ENCODE measurements at regions not wholly inside any gene's neighbourhood (a gene's known extent, or its start where the extent isn't known, plus 50 kb on each side); places are given as distances from the start of the nearest gene placed in this dataset.

- ChIA-PET CTCF (no interaction called here), POLR2A (no interaction called here)
- Histone ChIP-seq H3K9me3 (ENCODE audit: control insufficient read depth, insufficient read depth, low read length) (peaks cover 5% of the 10 kb centered on the region), H3K27ac (ENCODE audit: low read depth, low read length) (no peak overlapping the region), H3K4me3 (ENCODE audit: low read depth, low read length) (no peak overlapping the region), H3K27me3 (ENCODE audit: control insufficient read depth, insufficient read depth, low read length) (no peaks in the 10 kb centered on the region)
- no peak for DNase-seq (ENCODE audit: low read depth, low spot score)
- no peak for TF ChIP-seq CTCF (IDR thresholded peaks at IDR 0.05; ENCODE audit: low read depth, low read length)
Observed at GRCh38 chr6:5946701-5947100, 60.0 kb downstream of the NRN1 start.

- Histone ChIP-seq H3K27ac (ENCODE audit: low read depth, low read length) (no peak overlapping the region), H3K9me3 (ENCODE audit: control insufficient read depth, insufficient read depth, low read length) (peaks cover 7% of the 10 kb centered on the region), H3K4me3 (ENCODE audit: low read depth, low read length) (no peak overlapping the region), H3K27me3 (ENCODE audit: control insufficient read depth, insufficient read depth, low read length) (no peaks in the 10 kb centered on the region)
- no peak for TF ChIP-seq CTCF (IDR thresholded peaks at IDR 0.05; ENCODE audit: low read depth, low read length)
- ChIA-PET CTCF (no interaction called here), POLR2A (no interaction called here)
- DNase-seq (ENCODE audit: low read depth, low spot score): no peak
Observed at GRCh38 chr6:5946181-5946580, 60.5 kb downstream of the NRN1 start.

GRCh38 chr6:5943591-5943990 is 63.1 kb downstream of the NRN1 start:
- ChIA-PET POLR2A (no interaction called here), CTCF (no interaction called here)
- no peak for TF ChIP-seq CTCF (IDR thresholded peaks at IDR 0.05; ENCODE audit: low read depth, low read length)
- Histone ChIP-seq H3K27me3 (ENCODE audit: control insufficient read depth, insufficient read depth, low read length) (no peaks in the 10 kb centered on the region), H3K27ac (ENCODE audit: low read depth, low read length) (no peak overlapping the region), H3K9me3 (ENCODE audit: control insufficient read depth, insufficient read depth, low read length) (peaks cover 14% of the 10 kb centered on the region), H3K4me3 (ENCODE audit: low read depth, low read length) (no peak overlapping the region)
- no peak for DNase-seq (ENCODE audit: low read depth, low spot score)

DNA sequence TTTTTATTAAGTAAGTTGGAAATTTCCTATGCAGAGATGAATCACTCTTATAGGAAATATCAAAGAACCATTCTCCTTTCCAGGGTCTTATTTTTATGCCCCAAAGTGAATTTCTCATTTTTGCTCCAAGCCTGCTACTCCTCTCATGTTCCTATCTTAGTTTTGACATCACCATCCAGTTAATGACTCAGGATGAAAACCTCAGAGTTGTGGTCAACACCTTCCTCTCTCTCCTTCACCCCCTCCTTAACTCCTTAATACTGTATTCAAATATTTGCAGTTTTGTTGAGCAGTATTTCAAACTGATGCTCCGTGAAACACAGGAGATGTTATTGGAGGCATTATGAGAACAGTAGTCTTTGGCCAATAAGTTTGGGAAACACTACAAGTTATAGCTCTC is 64.1 kb downstream of the NRN1 start:
- Histone ChIP-seq H3K9me3 (ENCODE audit: control insufficient read depth, insufficient read depth, low read length) (peaks cover 23% of the 10 kb centered on the region), H3K27ac (ENCODE audit: low read depth, low read length) (no peak overlapping the region), H3K27me3 (ENCODE audit: control insufficient read depth, insufficient read depth, low read length) (no peaks in the 10 kb centered on the region), H3K4me3 (ENCODE audit: low read depth, low read length) (no peak overlapping the region)
- ChIA-PET CTCF (no interaction called here), POLR2A (no interaction called here)
- no peak for DNase-seq (ENCODE audit: low read depth, low spot score)
- TF ChIP-seq CTCF (IDR thresholded peaks at IDR 0.05; ENCODE audit: low read depth, low read length): no peak

- H3K27me3 ChIP-seq (ENCODE audit: control insufficient read depth, insufficient read depth, low read length): no peaks in the 10 kb centered on the region
- ChIA-PET POLR2A (no interaction called here), CTCF (no interaction called here)
- DNase-seq (ENCODE audit: low read depth, low spot score): no peak
- no peak overlapping the region for H3K27ac ChIP-seq (ENCODE audit: low read depth, low read length)
- TF ChIP-seq CTCF (IDR thresholded peaks at IDR 0.05; ENCODE audit: low read depth, low read length): no peak
- H3K4me3 ChIP-seq (ENCODE audit: low read depth, low read length): no peak overlapping the region
- peaks cover 25% of the 10 kb centered on the region for H3K9me3 ChIP-seq (ENCODE audit: control insufficient read depth, insufficient read depth, low read length)
Observed at GRCh38 chr6:5941188-5941587, 65.5 kb downstream of the NRN1 start.

All from AG04450 (cell line).